Activated CD4-positive, CD25-positive, alpha-beta regulatory T cell treated with anti-CD3 and anti-CD28 coated beads, Interleukin-2, amount 50 U/mL, for 72 hours (primary cell): ENCODE measurements at regions not wholly inside any gene's neighbourhood (a gene's known extent, or its start where the extent isn't known, plus 50 kb on each side); places are given as distances from the start of the nearest gene placed in this dataset.
A peak's percentile ranks its signal among the peaks of the same experiment; 100 is the strongest.
"Not testable (repeated sequence)": the region's sequence is repeated elsewhere in the genome, so short reads cannot be mapped to it uniquely, and the experiment has no call there.

Source experiments
- DNase-seq: peaks from one replicate; pipeline ENCODE4 v3.0.0; 2021

DNA sequence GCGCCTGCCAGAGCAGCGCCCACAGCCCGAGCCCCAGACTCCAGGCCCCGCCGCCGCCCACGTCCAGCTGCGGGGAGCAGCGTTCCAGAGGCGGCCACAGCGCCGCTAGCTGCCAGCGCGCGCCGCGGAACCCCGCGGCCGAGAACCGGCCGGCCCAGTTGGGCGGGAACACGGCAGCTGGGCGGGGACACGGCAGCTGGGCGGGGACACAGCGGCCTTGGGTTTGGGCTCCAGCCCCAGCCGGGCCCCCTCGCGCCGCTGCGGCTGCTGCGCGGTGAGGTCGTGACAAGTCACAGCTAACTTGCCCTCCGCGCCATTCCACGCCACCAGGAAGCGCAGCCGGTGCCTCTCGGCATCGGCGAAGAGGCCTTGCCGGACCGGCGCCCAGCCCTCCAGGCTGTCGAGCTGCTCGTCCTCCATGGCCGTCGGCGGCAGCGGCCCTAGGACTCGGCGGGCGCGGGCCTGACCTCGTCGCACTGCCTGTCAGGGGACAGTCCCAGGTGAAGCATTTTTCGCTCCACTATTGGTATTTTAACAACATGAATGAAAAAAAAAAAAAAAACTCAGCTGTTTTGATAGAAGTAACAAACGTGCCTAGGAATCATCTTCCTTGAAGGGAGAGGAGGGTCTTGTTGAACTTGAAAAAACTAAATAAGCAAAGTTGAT, 56.6 kb upstream of the GOLGA8N start:
- DNase-seq, result peak; percentile 68

DNA sequence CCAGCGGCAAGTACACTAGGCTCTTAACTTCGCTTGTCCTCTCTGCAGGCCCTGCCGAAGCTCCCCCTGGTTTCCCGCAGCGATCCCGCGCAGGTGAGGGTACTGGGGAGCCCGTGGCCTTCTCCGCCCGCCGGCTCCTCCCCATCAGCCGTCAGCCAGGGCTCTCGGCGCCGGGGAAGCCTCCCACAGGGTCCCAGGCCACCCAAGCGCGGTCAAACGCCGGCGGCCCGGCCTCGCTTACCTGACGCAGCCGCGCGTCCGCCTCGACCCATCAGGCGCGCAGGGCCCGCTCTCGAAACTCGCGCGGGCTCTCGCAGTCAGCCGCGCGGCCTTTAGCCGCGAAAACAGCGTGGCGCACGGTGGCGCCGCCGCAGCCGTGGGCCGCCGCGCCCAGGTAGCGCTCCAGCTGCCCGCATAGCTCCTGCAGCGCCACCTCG, 57.2 kb upstream of the GOLGA8N start:
- DNase-seq, result not testable (repeated sequence)

GRCh38 chr15:32535150-32535898, 57.9 kb upstream of the GOLGA8N start:
- not testable (repeated sequence) for DNase-seq

- DNase-seq, result not testable (repeated sequence)
Observed at GRCh38 chr15:32522900-32523299, 67.5 kb upstream of the GOLGA8O start.

DNA sequence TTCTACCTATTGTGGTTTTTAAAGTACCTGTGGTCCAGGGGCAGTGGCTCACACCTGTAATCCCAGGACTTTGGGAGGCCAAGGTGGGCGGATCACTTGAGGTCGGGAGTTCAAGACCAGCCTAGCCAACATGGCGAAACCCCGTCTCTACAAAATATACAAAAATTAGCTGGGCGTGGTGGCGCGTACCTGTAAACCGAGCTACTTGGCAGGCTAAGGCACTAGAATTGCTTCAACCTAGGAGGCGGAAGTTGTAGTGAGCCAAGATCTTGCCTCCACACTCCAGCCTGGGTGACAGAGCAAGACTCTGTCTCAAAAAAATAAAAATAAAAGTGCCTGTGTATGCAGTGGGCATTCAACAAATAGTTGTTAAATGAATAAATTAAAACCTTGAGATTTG, 67.0 kb upstream of the GOLGA8O start:
- DNase-seq, result not testable (repeated sequence)

GRCh38 chr15:32518976-32519375, 63.5 kb upstream of the GOLGA8O start:
- DNase-seq, result not testable (repeated sequence)

GRCh38 chr15:32518013-32518412, 62.6 kb upstream of the GOLGA8O start:
- DNase-seq, result not testable (repeated sequence)

DNA sequence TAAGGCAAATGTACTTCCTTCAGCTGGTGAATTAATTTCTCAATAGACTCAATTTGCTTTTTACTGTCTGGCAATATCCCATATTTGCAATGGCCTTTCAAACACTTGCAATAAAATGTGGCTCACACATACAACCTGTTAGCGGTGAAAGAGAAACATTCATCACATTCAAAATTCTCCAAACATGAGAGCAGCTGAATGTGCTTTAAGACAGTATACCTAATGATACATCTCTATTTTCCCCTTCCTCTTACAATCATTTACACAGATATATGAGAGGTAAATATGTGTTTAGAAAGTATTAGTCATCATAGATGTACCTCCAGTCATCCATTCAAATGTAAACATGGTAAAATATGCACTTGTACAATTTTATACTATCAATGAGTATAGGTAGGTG, 61.5 kb upstream of the GOLGA8O start:
- DNase-seq, result not testable (repeated sequence)

DNA sequence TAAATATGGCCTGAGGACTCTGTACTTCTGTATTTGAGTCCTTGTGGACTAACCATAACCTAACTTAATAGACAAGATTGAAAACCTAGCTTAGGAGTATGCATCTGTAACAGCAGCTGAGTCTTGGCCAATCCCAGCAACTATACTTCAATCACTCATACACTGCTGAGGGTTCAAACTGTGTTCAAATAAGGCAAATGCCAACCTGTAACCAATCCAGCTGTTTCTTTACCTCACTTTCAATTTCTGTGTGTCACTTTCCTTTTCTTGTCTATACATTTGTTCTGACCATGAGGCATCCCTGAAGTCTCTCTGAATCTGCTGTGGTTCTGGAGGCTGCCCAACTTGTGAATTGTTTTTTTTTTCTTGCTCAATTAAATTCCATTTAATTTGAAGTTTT, 57.9 kb upstream of the GOLGA8O start:
- not testable (repeated sequence) for DNase-seq

DNA sequence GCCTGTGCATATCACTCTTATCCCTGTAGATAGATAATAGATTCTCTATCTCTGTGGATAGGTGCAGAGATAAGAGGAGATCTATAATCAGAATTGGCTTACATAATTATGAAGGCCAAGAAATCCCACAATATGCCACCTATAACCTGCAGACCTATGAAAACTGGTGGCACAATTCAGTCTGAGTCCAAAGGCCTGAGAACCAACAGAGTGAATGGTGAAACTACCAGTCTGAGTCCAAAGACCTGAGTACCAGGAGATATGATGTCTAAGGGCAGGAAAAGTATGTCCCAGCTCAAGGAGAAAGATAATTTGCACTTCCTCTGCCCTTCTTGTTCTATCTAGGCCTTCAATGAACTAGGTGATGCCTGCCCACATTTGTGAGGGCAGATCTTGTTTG, 54.6 kb upstream of the GOLGA8O start:
- not testable (repeated sequence) for DNase-seq

DNA sequence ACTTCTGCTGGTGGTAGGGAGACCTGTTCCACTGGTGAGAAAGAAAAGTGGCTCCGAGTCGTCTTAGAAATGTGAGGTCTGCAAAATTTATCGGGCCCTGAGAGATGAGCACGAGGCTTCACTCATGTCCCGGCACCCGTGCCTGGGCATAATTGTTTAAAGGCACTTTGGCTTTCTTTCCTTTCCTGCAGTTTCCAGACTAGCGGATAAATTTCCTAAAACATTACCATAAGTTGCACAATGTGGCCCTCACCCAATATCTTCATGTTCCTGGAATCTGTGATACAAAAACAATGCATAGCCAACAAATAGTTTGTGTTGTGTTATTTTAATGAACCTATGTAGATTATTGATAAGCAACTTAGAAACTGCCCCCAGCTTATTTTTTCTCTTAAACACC, 52.6 kb upstream of the GOLGA8O start:
- DNase-seq, result not testable (repeated sequence)

DNA sequence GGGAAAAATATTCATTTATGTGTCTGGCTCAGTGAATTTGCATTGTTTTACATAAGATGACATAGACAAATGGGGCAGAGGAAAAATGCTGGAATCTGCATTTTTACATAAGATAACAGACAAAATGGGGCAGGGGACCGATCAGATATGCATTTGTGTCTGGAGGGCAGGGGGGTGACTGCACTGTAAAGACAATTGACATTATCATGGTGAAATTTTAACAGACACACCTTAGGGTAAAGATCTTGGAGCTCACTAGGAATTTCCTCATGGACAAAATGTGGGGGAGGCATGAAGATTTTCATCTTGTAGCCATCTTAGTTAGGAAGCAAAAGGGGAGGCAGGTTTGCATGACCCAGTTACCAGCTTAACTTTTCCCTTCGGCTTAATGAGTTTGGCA, 51.4 kb upstream of the GOLGA8O start:
- DNase-seq, result not testable (repeated sequence)

- DNase-seq, result not testable (repeated sequence)
Observed at GRCh38 chr15:32505633-32506032, 50.2 kb upstream of the GOLGA8O start.
